ENCODE measurements at regions not wholly inside any gene's neighbourhood (a gene's known extent, or its start where the extent isn't known, plus 50 kb on each side); places are given as distances from the start of the nearest gene placed in this dataset.

DNA sequence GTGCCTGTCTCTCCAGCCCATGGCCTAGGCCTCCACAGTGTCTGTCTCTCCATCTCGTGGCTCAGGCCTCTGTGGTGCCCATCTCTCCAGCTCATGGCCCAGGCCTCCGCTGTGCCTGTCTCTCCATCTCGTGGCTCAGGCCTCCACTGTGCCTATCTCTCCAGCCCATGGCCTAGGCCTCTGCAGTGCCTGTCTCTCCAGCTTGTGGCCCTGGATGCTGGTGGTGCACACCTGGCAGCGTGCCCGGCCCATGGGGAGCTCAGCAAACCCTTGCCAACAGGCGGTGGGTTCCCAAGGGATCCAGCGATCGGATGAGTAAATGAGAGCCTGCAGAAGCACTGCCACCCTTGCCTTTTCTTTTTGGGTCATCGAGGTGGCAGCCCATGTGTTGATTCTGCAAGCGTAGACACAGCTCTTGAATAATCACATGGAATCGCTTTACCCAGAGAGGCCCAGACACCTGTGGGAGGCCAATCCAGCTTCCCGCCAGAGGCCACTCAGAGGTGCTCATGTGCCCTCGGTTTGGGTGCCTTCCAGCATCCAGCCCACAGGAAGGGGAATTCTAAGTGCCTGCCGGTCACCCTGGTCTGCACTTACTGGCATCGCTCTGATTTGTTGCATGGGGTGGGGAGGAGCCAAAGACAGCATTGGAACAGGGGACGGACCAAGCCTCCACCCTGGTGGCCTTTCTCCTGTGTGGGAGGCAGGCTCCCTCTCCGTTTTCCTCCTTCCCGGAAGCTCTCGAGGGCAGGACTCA, 101.8 kb upstream of the HDAC4 start:
- no peak for DNase-seq (ENCODE audit: low read depth)
- TF ChIP-seq, protein P1, sequence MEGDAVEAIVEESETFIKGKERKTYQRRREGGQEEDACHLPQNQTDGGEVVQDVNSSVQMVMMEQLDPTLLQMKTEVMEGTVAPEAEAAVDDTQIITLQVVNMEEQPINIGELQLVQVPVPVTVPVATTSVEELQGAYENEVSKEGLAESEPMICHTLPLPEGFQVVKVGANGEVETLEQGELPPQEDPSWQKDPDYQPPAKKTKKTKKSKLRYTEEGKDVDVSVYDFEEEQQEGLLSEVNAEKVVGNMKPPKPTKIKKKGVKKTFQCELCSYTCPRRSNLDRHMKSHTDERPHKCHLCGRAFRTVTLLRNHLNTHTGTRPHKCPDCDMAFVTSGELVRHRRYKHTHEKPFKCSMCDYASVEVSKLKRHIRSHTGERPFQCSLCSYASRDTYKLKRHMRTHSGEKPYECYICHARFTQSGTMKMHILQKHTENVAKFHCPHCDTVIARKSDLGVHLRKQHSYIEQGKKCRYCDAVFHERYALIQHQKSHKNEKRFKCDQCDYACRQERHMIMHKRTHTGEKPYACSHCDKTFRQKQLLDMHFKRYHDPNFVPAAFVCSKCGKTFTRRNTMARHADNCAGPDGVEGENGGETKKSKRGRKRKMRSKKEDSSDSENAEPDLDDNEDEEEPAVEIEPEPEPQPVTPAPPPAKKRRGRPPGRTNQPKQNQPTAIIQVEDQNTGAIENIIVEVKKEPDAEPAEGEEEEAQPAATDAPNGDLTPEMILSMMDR (IDR thresholded peaks at IDR 0.05; ENCODE audit: insufficient read depth, low read depth, low read length): no peak
- no peak overlapping the region for H3K4me3 ChIP-seq (ENCODE audit: low read depth, low read length)

DNA sequence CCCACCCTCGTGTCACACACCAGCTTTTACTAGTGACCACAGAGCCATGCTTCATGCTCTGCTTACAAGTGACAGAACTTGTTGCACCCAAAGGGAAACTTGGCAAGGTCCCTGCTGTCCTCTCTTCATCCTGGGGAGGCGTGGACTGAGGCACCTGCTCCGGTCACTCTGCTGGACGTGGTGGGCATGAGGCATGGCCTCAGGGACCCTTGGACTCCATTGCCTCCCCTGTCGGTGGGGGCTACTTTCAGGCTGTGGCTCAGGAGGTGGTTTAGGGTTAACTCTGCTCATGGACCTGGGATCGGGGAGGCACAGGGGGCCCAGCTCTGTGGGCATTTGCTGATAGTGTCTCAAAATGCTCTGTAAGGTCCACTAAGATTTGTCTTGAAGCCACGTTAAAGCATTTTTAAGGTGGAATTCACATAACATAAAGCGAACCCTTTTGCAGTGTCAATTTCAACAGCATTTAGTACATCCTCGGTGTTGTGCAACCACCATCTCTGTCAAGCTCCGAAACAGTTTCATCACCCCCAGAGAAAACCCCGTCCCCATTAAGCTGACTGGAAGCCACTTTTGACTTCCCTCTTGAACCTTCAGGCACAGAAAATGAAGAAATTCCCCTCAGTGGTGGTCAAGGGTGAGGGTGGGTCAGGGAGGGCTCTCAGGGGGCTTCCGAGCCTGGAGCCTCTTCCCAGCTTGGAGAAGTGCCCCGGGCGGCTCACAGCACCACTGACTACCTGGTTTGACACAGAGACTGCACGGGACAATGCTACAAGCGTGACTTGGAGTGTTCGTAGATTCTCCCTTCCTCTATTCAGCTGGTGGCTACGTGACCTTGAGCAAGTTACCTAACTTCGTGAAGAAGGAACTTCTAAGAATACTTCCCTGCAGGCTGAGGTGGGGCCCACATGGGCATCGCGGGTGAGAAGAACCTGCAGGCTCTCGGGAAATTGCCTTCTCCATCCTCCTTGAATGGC, 100.0 kb upstream of the HDAC4 start:
- no peak overlapping the region for H3K4me3 ChIP-seq (ENCODE audit: low read depth, low read length)
- TF ChIP-seq, protein P1 (IDR thresholded peaks at IDR 0.05; ENCODE audit: insufficient read depth, low read depth, low read length): no peak
- no peak for DNase-seq (ENCODE audit: low read depth)

DNA sequence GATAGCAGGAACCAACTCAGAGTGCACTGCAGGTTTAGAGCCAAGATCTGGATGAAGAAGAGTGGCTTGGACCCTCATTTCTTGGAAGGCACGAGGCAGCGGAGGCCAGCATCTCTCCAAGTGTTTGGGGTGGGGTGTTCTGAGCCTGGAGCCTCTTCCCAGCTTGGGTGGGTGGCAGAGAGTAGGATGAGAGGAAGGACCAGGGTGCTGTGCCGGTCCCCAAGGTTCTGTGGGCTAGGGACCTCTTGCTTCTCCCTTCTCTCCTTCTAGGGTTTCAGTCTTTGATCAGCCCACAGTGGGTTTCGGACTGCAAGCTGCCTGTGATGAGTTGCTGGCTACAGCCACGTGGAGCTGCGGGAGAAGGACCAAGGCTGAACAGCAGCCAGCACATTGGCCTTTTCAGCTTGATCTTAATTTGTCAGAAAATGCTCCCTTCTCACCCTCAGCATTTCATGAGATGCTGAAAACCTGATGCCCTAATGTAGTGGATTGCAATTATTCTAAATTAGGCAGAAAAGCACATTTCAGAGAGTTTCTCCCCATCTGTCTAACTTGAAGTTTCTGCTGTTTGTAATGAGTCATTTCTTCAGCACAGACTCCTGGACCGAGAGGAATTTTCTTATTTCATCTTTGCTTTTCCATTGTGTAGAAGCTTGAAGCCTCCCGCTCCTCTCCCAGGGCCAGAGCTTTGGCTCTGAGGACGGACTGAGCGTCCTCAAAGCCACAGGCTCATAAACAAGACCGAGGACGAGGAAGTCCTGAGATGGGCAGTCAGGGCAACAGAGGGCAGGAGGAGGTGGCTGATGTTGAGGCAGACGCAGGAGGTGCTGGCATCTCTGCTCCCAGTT, 99.1 kb upstream of the HDAC4 start:
- H3K4me3 ChIP-seq (ENCODE audit: low read depth, low read length): no peak overlapping the region
- DNase-seq (ENCODE audit: low read depth): no peak
- TF ChIP-seq, protein P1 (IDR thresholded peaks at IDR 0.05; ENCODE audit: insufficient read depth, low read depth, low read length): no peak

DNA sequence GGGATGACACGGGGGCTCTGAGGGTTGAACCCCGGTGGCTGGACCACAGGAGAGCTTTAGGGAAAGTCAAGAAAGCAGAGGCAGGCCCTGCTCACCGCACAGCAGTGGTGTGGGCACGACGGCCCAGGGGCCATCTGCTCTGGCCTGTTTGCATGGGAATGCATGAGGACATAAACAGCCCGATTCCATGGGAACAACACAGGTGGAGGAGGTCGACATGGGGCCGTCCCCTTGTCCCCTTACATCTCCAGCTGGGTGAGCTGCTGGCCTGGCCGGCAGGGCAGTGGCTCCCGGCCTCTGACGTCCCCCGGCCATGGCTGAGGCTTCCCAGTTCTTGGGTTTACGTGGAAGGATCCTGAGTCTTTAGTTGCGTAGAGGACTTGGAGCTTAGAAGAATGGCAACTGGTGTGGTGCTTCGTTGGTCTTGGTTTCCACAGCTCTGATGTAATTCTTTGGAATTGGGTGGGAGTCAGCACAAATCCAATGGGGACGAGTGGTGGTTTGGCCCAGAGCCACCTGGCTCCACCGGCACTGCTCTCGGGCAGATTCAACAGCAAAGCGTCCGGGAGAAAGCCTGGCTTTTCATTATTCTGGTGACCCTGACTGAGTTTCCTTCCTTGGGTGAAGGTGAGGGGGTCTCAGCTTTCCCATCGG, 98.3 kb upstream of the HDAC4 start:
- H3K4me3 ChIP-seq (ENCODE audit: low read depth, low read length): no peak overlapping the region
- DNase-seq (ENCODE audit: low read depth): no peak
- TF ChIP-seq, protein P1 (IDR thresholded peaks at IDR 0.05; ENCODE audit: insufficient read depth, low read depth, low read length): no peak

DNA sequence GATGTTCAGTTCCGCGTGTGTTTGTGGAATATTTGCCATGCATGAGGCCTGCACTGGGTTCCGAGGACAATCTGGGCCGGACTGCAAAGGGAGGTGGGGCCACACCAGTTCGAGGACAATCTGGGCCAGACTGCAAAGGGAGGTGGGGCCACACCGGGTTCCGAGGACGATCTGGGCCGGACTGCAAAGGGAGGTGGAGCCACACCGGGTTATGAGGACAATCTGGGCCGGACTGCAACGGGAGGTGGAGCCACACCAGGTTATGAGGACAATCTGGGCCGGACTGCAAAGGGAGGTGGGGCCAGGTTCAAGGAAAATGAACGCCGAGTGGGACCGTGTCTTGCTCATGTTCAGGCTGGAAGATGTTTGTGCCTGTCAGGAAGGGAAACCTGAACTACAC, 97.8 kb upstream of the HDAC4 start:
- no peak overlapping the region for H3K4me3 ChIP-seq (ENCODE audit: low read depth, low read length)
- no peak for DNase-seq (ENCODE audit: low read depth)
- TF ChIP-seq, protein P1 (IDR thresholded peaks at IDR 0.05; ENCODE audit: insufficient read depth, low read depth, low read length): no peak

DNA sequence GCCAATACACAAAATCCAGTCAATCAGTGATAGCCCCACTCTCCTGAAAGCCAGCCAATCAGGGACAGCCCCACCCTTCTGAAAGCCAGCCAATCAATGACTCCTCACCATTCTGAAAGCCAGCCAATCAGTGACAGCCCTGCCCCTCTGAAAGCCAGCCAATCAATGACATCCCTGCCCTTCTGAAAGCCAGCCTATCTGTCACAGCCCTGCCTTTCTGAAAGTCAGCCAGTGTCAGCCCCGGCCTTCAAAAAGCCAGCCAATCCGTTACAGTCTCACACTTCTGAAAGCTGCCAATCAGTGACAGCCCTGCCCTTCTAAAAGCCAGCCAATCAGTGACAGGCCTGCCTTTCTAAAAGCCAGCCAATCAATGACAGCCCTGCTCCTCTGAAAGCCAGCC, 95.9 kb upstream of the HDAC4 start:
- TF ChIP-seq, protein P1 (IDR thresholded peaks at IDR 0.05; ENCODE audit: insufficient read depth, low read depth, low read length): no peak
- DNase-seq (ENCODE audit: low read depth): no peak

More for the DNA sequence above, 95.9 kb upstream of the HDAC4 start:
- no peak overlapping the region for H3K4me3 ChIP-seq (ENCODE audit: low read depth, low read length)
